Urothelium cell line (cell line): ENCODE measurements at regions not wholly inside any gene's neighbourhood (a gene's known extent, or its start where the extent isn't known, plus 50 kb on each side); places are given as distances from the start of the nearest gene placed in this dataset.
"Not testable (repeated sequence)": the region's sequence is repeated elsewhere in the genome, so short reads cannot be mapped to it uniquely, and the experiment has no call there.

Experiments
- DNase-seq: peaks from one replicate; pipeline ENCODE4 v3.0.0; 2011; ENCODE audit warnings: low spot score, mixed read lengths
- FAIRE-seq: peaks from 2 replicates; lab custom pipeline; 2011; peaks lifted over from hg19 to GRCh38; lab: Jason Lieb, UNC

DNA sequence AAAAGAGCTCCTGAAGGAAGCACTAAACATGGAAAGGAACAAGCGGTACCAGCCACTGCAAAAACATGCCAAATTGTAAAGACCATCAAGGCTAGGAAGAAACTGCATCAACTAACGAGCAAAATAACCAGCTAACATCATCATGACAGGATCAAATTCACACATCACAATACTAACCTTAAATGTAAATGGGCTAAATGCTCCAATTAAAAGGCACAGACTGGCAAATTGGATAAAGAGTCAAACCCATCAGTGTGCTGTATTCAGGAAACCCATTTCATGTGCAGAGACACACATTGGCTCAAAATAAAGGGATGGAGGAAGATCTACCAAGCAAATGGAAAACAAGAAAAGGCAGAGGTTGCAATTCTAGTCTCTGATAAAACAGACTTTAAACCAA, 69.7 kb upstream of the CCT8L2 start:
- not testable (repeated sequence) for FAIRE-seq, DNase-seq

DNA sequence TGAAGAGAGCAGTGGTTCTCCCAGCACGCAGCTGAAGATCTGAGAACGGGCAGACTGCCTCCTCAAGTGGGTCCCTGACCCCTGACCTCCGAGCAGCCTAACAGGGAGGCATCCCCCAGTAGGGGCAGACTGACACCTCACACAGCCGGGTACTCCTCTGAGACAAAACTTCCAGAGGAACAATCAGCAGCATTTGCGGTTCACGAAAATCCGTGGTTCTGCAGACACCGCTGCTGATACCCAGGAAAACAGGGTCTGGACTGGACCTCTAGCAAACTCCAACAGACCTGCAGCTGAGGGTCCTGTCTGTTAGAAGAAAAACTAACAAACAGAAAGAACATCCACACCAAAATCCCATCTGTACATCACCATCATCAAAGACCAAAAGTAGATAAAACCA, 68.4 kb upstream of the CCT8L2 start:
- not testable (repeated sequence) for FAIRE-seq, DNase-seq

DNA sequence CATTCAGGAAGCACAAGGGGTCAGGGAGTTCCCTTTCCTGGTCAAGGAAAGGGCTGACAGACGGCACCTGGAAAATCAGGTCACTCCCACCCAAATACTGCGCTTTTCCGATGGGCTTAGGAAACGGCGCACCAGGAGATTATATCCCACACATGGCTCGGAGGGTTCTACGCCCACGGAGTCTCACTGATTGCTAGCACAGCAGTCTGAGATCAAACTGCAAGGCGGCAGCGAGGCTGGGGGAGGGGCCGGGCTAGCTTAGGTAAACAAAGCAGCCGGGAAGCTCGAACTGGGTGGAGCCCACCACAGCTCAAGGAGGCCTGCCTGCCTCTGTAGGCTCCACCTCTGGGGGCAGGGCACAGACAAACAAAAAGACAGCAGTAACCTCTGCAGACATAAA, 68.0 kb upstream of the CCT8L2 start:
- FAIRE-seq, DNase-seq: not testable (repeated sequence)

DNA sequence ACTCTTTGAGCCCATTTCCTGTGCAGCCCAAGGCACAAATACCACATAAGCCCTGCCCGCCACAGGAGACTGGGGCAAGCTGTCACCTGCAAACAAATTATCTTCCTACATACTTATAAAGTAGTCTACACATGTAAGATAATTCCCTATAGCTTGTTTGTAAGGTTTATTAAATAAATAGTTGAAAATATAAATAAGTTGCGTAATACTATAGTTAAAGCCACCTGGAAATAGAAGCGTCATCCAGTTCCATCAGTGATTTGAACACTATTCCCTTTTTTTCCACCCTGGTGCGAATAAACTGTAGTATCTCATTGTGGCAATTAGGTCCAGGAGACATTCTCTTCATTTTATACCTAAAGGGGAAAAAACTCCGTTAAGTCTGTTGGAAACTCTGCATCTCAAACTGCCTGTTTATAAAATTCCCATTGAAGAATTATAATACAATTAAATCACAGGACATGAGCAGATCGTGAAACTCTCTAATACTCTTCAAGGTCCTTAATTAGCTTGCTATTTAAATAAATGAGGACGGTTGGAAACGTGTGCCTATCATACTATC, 66.7 kb upstream of the CCT8L2 start:
- FAIRE-seq, DNase-seq: not testable (repeated sequence)

DNA sequence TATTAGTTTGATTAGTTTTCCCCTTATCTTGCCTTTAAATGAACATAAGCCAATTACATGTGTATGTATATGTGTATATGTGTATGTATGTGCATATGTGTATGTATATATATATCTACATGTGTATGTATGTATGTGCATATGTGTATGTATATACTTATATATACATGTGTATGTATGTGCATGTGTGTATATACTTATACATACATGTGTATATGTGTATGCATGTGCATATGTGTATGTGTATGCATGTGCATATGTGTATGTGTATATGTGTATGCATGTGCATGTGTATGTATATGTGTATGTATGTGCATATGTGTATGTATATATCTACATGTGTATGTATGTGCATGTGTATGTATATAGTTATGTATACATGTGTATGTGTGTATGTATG, 65.5 kb upstream of the CCT8L2 start:
- DNase-seq (no peak), FAIRE-seq (no peak)

GRCh38 chr22:16654882-16655281, 62.3 kb upstream of the CCT8L2 start:
- FAIRE-seq (no peak), DNase-seq (no peak)

DNA sequence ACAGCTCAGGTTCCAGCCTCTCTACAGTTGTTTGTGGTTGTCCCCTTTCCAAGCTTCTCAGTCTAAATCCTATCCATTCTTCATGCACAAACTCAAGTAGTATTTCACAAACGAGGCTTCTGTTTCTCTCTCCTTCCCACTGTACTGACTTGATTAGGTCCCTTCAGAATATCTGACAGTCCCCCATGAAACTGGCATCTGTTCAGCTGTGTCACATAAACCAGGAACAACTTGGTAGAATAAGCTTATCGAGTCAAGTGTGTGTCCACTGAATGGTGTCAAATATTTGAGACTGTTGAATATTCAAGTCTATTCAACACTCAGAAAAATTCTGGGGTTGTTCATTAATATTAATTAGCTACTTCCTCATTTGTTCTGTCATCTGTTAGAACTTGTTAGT, 61.7 kb upstream of the CCT8L2 start:
- not testable (repeated sequence) for FAIRE-seq, DNase-seq

DNA sequence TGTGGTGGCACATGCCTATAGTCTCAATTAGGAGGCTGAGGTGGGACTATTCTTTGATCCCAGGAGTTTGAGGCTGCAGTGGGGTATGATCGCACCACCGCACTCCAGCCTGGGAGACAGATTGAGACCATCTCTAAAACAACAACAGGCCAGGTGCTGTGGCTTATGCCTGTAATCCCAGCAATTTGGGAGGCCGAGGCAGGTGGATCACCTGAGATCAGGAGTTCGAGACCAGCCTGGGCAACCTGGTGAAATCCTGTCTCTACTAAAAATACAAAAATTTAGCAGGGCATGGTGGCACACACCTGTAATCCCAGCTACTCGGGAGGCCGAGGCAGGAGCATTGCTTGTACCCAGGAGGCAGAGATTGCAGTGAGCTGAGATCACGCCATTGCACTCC, 60.6 kb upstream of the CCT8L2 start:
- DNase-seq, FAIRE-seq: not testable (repeated sequence)

GRCh38 chr22:16651217-16651616, 58.6 kb upstream of the CCT8L2 start:
- DNase-seq (no peak), FAIRE-seq (no peak)
